Fibroblast of skin of back (primary cell): ENCODE measurements at regions not wholly inside any gene's neighbourhood (a gene's known extent, or its start where the extent isn't known, plus 50 kb on each side); places are given as distances from the start of the nearest gene placed in this dataset.

Experiments used
- DNase-seq: peaks from one replicate; pipeline ENCODE4 v3.0.0-alpha.2; 2013

DNA sequence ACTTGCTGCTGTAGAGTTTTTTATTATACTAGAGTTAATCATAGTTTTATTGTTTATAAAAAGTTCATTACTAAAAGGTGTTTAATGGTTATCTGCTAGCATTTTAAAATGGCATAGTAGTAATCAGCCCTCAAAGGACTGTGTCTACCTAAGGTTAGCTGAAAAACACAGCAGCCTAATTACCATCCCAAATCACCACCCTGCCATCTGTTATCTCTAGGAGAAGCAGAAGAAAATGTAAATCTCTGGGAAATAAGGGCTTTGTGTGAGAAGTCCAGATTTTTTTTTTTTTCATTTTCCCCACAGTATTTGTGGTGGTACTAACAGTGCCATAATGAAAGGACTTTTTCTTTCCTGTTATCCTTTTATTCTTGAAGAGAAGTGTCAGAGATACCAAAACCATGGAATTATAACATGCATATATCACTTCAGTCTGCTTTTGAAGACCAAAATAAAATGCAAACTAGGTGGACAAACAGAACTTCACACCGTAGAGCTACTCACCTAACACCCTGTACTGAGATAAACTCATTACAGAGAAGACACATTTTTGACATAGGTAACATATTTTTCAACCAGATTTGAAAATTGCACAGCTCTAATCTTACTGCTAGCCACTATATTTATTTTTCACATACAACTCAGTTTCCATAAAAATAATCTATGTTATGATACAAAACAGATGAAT is 876.2 kb downstream of the C12orf50 start:
- no peak for DNase-seq

DNA sequence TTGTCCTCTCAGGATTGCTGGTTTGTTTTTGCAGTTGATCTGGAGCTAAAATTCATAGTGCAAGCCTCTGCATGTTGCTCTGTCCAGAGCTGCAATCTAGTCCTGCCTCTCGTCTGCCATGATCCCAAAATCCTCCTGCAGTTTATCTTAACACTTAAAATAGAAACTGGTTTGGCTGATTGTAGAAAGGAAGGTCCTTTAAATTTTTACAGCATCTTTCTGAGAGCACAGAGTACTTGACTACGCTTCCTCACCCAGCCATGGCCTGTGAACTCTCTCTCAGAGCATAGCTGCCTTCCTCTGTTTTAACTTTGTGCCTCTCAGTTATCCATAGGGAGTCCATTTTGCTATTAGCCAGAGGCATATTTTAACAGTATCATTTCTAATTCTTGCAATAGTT is 877.1 kb downstream of the C12orf50 start:
- DNase-seq, result no peak

DNA sequence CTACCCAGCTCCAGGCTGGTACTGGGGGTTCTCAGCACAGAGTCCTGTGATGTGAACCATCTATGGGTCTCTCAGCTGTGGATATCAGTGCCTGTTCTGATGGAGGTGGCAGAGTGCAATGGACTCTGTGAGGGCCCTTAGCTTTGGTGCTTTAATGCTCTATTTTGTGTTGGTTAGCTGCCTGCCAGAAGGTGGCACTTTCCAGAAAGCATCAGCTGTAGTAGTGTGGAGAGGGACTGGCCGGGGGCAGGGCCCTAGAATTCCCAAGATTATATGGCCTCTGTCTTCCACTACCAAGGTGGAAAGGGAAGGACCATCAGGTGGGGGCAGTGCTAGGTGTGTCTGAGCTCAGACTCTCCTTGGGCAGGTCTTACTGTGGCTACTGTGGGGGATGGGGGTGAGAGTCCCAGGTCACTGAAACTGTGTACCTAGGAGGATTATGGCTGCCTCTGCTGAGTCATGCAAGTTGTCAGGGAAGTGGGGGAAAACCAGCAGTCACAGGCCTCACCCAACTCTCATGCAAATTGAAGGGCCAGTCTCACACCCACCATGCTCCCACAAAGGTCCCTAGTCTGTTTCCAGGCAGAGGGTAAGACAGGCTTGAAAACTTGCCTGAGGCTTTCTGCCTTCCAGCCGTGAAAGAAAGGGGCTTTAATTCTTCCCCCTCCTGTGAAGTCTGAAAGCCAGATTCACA is 878.1 kb downstream of the C12orf50 start:
- DNase-seq, result no peak

DNA sequence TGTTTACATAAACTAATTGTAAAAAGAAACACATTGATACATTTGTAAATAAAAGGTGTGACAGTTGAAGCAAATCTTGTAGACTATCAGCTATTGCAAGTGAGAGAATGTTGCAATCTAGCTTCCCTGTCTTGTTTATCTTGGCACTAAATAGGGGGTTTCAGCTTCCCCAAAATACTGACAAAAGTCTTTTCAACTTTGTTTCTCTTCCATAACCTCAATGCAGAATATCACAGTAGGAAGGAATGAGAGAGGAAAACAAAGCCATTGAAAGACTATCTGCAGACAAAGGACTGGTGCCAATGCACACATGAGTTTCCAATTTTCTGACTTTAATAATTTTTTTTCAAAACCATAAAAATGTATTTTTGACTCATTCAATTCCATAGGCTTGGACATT is 886.2 kb upstream of the MGAT4C start:
- DNase-seq, result peak; percentile 37

DNA sequence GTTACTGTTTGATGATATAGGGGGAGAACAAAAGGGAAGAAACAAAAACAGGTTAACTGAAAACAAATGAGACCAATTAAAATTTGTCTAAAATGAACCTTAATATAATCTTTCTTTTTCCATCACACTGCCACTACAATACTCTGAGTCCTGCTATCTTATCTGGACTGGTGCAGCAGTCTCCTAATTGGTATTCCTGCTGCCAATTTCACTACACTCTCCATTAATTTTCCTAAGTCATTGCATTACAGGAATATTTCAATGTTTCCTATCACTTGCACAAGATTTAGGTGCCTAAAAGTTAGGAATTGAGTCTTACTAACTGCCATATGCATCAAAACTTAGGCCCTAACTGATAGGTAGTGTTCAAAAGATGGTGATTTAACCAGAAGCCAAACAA is 884.9 kb upstream of the MGAT4C start:
- DNase-seq, result no peak

DNA sequence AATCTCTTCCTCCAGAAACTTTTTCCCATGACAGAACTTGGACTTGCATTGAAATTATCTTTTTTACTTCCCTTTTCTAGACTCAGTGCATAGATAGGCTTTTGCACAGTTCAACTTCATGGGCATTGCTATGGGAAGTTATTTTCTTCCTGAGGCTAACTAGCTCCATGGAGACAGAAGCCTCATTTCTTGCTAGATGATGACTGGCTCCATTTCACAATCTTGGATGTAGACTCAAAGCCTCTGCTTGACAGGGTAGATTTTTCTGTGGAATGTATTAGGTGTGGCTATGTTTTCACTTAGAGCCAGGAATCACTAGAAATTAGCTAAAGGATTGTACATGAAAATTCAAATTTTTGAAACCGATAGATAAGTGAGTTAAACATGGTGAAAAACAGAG is 884.1 kb upstream of the MGAT4C start:
- DNase-seq, result no peak

DNA sequence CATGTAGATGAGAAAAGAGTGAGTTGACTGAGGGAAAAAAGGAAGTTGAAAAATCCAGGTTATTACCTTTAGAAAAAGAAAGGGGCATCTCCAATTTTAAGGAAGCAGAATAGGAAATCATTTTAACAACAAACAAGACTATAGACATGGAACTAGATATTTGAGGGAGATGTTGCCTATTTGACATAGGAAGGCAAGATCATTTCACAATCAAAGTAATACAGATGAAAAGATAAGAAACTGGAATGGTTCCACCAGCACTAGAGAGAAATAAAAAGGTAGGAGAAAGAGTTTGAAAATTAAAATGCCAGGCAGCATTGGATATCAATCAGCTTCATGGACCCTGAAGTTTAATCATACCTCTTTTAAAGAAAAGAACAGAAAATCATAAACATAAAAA is 881.0 kb upstream of the MGAT4C start:
- DNase-seq, result no peak

DNA sequence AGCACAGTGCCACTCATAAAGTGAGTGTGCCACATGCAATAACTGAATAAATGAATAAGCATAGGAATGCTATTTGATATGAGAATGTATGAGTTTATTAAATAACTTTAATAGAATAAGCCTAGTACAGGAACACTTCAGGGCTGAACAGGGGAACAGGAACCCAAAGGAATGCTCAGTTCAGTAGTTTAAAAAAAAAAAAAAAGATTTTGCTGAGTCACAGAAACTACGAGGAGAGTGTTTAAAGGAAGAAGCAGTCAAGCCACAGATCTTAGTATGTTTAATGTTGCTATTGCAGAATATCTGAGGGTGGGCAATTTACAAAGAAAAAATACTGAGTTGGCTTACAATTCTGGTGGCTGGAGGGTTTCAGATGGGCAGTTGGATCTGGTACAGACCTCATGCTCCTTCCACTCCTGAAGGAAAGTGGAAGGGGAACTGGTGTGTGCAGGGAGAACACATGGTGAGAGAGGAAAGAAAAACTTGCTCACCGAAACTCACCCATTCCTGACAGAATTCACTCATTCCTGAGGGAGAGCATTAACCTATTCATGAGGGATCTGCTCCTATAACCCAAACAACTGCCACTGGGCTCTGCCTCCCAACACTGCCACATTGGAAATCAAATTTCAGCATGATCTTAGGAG is 880.3 kb upstream of the MGAT4C start:
- DNase-seq, result peak; percentile 47

DNA sequence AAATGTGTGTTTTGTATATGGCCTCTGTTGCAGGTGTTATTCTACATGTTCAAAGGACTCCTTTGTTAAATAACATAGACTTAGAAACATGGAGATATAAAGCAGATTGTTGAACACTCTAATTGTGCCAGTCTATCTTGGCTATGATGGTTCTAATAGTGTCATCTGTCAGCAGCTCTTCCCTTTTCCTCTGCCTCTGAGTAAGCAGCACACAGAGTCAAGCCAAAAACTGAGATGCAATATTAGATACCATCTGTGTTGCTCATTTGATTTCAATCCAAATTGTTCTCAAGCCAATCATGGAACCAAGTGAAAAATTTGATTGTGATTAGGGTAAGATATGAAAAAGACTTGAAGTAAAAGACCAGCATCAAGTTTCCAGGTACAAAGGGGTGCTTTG is 871.1 kb upstream of the MGAT4C start:
- DNase-seq, result peak; percentile 13

DNA sequence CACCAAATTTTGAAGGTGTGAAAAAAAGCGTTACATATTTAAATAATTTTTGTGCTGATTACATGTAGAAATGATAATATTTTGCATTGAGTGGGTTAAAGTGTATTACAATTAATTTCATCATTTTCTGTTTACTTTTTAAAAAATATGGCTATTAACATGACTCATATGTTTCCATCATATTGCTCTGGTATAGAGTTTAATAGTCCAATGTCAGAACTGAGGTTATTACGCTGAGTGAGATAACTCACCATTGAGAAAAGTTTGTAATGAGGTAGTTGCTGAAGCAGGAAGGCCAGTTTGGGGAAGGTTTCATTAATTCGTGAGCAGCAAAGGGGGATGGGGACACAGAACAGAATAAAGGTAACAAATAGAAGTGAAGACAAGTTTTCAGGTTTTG is 865.7 kb upstream of the MGAT4C start:
- DNase-seq, result no peak

DNA sequence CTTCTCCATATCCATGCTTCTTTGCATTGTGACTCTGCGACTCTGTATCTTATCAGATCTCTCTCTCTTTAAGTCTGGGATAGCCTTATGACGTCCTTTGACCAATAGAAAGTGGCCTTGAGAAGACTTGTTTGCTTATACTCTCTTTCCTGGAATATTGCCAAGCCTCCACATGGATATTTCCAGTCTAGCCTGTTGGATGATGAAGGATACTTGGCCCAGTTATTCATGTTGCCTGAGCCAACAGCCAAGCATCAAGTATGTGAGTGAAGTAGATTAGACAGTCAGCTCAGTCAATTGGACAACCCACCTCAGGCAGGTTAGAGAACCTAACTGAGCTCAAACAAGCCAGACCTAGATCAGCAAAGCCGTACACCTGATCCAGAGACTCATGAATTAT is 864.2 kb upstream of the MGAT4C start:
- DNase-seq, result no peak

DNA sequence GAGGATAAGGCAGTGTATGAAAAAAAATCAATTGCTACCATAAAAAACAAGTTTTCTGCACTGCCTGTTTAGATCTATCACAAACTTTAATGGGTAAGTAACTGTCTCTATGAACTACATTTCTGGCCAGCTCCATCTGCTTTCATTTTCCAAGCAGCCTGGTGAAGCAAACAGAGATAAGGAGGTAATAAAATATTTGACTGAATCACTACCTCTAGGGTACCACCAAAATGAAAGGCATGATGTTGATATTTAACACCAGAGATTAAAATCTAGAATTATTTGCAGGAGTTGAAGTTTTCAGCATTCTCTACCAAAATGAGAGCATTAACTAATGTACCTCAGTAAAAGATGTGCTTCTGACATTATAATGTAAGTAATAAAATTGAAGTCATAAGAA is 863.5 kb upstream of the MGAT4C start:
- DNase-seq, result no peak

DNA sequence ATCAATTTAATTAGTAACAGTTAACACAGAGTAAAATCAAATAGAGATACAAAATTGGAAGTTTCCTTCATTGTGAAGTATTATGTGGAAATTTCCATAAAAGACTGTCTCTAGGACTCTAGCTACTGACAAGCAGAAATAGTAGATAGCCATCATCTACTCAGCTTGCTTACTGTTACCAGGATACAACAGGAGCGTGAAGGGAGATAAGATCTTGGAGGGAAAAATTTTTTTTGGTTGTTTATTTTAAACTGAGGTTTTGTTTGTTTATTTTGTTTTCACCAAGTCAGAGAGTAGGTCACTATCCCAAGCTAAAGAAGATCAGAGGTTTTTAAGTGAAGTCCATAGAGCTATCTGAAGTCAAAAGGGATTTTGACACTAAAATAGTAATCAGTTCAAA is 861.3 kb upstream of the MGAT4C start:
- no peak for DNase-seq

DNA sequence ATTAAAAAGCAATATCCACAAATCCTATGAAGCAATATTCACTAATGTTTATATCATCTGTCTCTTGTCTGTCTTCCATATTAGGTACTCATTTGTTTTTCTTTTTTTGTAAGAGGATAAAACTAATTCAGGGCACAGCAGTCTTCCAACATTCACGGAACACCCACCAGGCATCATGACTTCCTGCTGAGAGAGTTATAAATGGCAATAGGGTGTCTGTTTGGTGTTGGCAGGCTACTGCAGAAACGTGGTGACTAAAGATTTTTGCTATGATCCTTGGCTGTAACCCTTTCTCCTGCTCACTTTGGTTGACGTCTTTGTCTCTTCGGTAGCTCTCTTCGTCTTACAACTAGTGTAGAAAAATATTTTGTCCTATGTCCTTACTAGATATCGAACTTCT is 860.6 kb upstream of the MGAT4C start:
- DNase-seq, result no peak

DNA sequence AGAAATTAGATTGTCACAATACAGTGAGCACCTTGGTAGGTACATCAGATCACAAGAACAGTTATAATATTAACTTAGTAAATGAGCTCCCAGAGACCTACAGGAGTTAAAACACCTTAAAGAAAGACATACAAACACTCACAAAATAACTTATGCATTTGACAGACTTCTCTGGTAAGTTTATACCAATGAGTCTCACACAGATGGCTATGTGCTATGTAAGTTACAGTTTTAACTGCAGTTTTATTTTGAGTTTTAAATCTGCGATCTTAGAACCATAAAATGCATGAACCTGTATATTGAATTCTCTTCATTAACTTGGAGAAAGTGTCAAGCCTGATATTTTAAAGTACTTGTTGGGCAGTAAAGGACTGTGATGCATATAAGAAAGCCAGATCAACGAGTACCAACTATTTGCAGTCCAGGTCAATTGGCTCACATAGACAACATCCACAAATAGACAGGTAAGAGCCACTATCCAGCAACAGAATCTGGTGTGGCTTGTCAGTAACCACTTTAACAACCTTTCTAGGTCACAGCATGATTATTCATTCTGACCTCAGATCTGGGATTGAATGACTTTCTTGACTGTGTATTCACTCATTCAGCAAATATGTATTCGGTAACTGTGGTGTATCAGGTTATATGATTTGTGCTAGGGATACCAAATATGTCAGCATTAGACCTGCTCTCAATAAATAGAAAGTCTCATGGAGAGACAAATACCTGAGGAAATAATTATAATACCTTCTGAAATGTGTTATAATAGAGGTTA is 856.6 kb upstream of the MGAT4C start:
- no peak for DNase-seq

DNA sequence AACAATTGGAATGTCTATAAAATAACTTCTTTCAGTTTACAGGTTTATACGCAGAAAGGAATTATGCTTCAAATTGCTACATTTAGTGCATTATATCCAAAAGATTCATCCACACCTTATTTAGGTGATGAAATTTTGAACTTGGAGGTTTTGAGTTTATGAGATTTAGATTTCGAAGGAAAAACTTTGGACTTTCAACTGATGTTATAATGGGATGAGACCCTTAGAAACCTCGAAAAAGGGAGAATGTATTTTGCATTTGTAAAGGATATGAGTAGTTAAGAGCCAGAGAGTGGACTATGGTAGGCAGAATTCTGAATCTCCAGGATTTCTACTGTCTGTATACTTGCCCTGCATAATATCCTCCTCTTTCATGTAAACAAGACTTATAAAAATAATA is 851.6 kb upstream of the MGAT4C start:
- no peak for DNase-seq

DNA sequence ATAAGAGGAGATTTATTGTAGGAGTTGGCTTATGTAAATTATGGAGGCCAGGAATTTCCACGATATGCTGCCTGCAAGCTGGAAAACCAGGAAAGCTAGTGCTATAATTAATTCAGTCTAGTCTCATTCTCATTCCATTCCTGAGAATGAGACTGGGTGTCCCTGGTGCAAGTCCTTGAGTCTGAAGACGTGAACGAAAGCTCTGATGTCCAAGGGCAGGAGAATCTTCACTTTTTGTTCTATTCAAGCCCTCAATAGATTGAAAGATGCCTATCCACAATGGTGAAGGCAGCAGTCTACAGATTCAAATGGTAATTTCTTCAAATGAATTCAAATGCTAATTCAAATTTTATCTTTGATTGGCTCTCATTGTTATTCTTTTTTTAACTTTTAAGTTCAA is 851.1 kb upstream of the MGAT4C start:
- DNase-seq, result no peak

DNA sequence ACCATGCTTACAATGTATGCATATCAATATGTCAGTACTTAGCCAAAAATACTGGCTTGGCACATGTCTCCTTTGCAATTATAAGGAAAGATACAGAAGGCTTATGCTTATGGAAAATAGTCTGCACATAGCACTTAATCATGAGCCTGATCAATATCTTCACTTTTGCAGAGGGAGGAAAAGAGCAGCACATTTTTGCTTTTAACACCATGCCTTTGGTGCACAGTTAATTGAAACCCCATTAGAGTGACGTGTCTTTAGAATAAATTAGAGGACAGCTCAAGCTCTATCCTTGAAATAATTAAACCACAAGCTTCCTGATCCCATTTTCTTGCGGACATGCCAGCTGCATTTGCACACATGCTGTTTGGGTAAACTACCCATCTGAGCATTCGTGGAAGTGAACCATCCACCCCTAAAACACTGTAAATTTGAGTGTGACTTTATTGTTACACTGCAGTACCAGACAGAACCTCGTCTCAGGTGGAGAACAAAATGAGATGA is 839.9 kb upstream of the MGAT4C start:
- DNase-seq, result no peak

DNA sequence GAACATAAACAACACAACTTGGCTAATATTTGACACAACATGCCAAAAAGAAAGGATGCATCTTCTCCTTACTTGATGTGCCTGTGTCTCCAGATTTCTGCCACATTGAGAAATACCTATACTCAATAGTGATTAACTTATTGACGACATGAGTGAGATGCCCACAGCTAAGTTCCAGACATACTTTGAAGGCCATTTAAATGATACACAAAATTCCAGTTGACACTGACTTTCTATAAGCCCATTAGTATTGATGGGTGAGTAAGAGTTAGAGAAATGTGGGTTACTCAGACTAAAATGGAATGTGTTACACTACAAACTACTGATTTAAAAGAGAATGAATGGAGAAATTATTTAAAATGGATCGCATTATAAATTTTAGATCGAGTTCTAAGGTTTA is 838.2 kb upstream of the MGAT4C start:
- peak; percentile 3 for DNase-seq

DNA sequence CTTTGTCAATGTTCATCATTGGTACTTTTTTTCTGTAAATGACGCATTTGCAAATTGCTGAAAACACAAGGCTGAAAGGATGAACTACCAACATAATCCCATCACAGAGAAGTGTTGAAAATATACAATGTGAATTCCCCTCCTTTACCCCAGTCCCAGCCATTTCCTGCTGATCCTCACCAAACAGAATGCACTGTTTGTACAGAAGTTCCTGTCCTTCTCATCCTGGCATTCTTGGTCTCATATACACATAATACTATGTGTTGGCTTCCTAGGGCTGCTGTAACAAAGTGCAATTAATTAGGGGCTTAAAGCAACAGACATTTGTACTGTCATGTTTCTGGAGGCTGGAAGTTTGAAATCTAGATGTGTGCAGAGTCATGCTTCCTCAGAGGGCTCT is 836.2 kb upstream of the MGAT4C start:
- DNase-seq, result no peak

DNA sequence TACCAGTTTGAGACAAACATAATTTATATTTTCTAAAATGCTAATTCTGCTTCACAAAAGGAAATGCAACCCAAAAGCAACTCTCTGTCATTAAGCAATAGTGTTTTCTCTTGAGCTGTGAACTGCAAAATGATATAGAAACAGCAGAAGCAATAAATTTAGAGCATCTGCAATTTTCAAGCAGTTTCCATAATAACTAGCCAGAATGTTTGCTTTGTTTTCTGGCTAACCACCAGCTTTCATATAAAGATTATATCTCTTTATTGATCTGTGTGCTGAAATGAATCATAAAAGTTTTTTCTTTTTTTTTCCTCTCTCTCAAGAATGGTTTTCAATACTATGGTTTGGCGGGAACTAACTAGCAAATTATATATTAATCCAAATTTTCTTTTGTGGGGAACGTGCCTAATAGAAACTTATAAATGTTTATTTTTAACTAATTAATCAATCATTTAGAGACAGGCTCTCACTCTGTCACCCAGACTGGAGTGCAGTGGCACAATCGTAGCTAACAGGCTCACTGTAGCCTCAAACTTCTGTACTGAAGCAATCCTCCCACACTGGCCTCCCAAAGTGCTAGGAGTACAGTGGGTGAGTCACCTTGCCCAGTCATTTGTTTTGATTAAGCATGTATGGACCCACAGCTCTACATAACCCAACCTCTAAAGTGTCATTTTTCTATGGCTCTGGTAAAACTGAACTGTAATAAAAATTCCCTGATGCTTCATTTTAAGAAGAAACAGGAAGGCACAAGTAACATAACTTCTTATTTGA is 830.1 kb upstream of the MGAT4C start:
- peak; percentile 38 for DNase-seq

DNA sequence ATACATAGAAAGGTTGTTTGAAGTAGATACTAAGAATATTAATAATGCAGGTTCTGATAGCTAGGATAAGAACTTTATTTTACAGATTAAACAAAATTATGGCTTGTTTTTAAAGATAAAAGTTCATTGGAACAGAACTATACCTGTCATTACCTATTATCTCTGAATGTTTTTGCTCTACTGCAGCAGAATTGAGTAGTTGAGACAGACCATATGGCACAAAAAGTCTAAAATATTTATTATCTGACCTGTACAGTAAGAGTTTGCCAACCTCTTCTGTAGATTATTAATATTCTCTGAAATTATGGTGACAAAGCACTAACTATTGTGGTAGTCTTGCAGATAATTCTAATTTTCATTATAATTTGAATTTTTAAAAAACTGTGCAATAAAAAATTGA is 829.1 kb upstream of the MGAT4C start:
- DNase-seq, result no peak
